ENCODE measurements at regions not wholly inside any gene's neighbourhood (a gene's known extent, or its start where the extent isn't known, plus 50 kb on each side); places are given as distances from the start of the nearest gene placed in this dataset.

DNA sequence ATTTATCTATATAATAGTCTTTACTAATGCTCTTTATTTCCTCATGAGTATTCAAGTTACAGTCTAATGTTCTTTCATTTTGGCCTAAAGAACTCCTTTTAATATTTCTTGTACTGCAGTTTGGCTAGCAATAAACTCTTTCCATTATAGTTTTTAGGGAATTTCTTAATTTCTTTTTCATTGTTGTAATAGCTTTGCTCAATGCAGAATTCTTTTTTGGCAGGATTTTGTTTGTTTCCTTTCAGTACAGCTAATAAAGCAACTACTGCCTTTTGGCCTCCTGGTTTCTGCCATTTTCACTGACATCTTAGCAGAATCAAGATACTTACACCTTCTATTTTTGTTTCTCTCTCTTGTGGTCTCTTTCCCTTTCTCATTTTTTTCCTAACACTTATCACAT lies 390.4 kb upstream of the RGPD4 start:
- no peaks in the 10 kb centered on the region for H3K79me2 ChIP-seq (ENCODE audit: control insufficient read depth, insufficient read depth, low read length, poor library complexity)
- H2BK5ac ChIP-seq (ENCODE audit: low read depth, low read length, poor library complexity): no peak overlapping the region
- no peak overlapping the region for H3K14ac ChIP-seq (ENCODE audit: low read length)
- no peak overlapping the region for H3K18ac ChIP-seq (ENCODE audit: low read length)
- no peak overlapping the region for H2AFZ ChIP-seq (ENCODE audit: insufficient read depth, low read length, poor library complexity)
- no peak overlapping the region for H3K23ac ChIP-seq (ENCODE audit: low read length)
- no peak overlapping the region for H4K12ac ChIP-seq (ENCODE audit: low read depth, low read length)
- H3K4me1 ChIP-seq (ENCODE audit: control insufficient read depth in 1 of 2, insufficient read depth in 2 of 2, low read length in 2 of 2): no peaks in the 10 kb centered on the region
- no peak overlapping the region for H4K8ac ChIP-seq (ENCODE audit: low read depth, low read length)
- H3K27me3 ChIP-seq (ENCODE audit: insufficient read depth, low read length): no peaks in the 10 kb centered on the region
- no peak overlapping the region for H3K9ac ChIP-seq (ENCODE audit: low read length)
- no peak overlapping the region for H3K4ac ChIP-seq (ENCODE audit: low read depth, low read length)
- no peak overlapping the region for H3K4me3 ChIP-seq (ENCODE audit: low read depth, low read length)
- H3K9me3 ChIP-seq (ENCODE audit: insufficient read depth, low read depth, low read length): no peaks in the 10 kb centered on the region
- no peak overlapping the region for H2AK5ac ChIP-seq (ENCODE audit: low read length)
- no peak overlapping the region for H2BK120ac ChIP-seq (ENCODE audit: insufficient read depth, low read length, poor library complexity)
- H3K27ac ChIP-seq (ENCODE audit: low read depth, low read length): no peak overlapping the region
- no peak overlapping the region for H2BK12ac ChIP-seq (ENCODE audit: low read length)
- DNase-seq: no peak
- no peak overlapping the region for H3K4me2 ChIP-seq (ENCODE audit: low read length)
- no peaks in the 10 kb centered on the region for H3K79me1 ChIP-seq (ENCODE audit: low read length)
- H3K36me3 ChIP-seq (ENCODE audit: control insufficient read depth in 1 of 2, insufficient read depth in 2 of 2, low read length in 2 of 2): no peaks in the 10 kb centered on the region
- no peak overlapping the region for H4K91ac ChIP-seq (ENCODE audit: low read depth, low read length)

- H3K4me3 ChIP-seq (ENCODE audit: low read depth, low read length): no peak overlapping the region
- H3K9ac ChIP-seq (ENCODE audit: low read length): no peak overlapping the region
- no peak overlapping the region for H4K12ac ChIP-seq (ENCODE audit: low read depth, low read length)
- H2AK5ac ChIP-seq (ENCODE audit: low read length): no peak overlapping the region
- no peak overlapping the region for H4K91ac ChIP-seq (ENCODE audit: low read depth, low read length)
- no peak overlapping the region for H2BK12ac ChIP-seq (ENCODE audit: low read length)
- no peaks in the 10 kb centered on the region for H3K4me1 ChIP-seq (ENCODE audit: control insufficient read depth in 1 of 2, insufficient read depth in 2 of 2, low read length in 2 of 2)
- no peak overlapping the region for H3K23ac ChIP-seq (ENCODE audit: low read length)
- no peaks in the 10 kb centered on the region for H3K27me3 ChIP-seq (ENCODE audit: insufficient read depth, low read length)
- no peak for DNase-seq
- H4K8ac ChIP-seq (ENCODE audit: low read depth, low read length): no peak overlapping the region
- no peak overlapping the region for H3K4ac ChIP-seq (ENCODE audit: low read depth, low read length)
- H3K18ac ChIP-seq (ENCODE audit: low read length): no peak overlapping the region
- no peak overlapping the region for H2AFZ ChIP-seq (ENCODE audit: insufficient read depth, low read length, poor library complexity)
- no peaks in the 10 kb centered on the region for H3K79me2 ChIP-seq (ENCODE audit: control insufficient read depth, insufficient read depth, low read length, poor library complexity)
- no peak overlapping the region for H3K27ac ChIP-seq (ENCODE audit: low read depth, low read length)
- no peaks in the 10 kb centered on the region for H3K36me3 ChIP-seq (ENCODE audit: control insufficient read depth in 1 of 2, insufficient read depth in 2 of 2, low read length in 2 of 2)
- no peak overlapping the region for H2BK120ac ChIP-seq (ENCODE audit: insufficient read depth, low read length, poor library complexity)
- no peak overlapping the region for H3K14ac ChIP-seq (ENCODE audit: low read length)
- no peaks in the 10 kb centered on the region for H3K9me3 ChIP-seq (ENCODE audit: insufficient read depth, low read depth, low read length)
- no peaks in the 10 kb centered on the region for H3K79me1 ChIP-seq (ENCODE audit: low read length)
- no peak overlapping the region for H3K4me2 ChIP-seq (ENCODE audit: low read length)
- no peak overlapping the region for H2BK5ac ChIP-seq (ENCODE audit: low read depth, low read length, poor library complexity)
Observed at GRCh38 chr2:107437265-107437664, 389.4 kb upstream of the RGPD4 start.

DNA sequence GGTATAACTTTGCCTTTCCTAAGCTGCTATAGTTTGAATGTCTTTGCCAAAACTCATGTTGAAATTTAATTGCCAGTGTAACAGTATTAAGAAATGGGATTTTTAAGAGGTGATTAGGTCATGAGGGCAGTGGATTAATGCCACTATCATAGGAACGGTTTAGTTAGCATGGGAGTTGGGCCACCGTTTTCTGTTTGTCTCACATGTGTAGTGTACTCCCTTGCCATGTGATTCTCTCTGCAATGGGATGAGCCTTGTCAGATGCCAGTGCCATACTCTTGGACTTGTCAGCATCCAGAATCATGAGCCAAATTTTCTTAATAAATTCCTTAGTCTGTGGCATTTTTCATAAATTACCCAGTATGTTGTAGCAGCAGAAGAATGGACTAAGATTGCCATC lies 388.9 kb upstream of the RGPD4 start:
- Histone ChIP-seq H3K9ac (ENCODE audit: low read length) (no peak overlapping the region), H3K36me3 (ENCODE audit: control insufficient read depth in 1 of 2, insufficient read depth in 2 of 2, low read length in 2 of 2) (no peaks in the 10 kb centered on the region), H3K4ac (ENCODE audit: low read depth, low read length) (no peak overlapping the region), H2BK12ac (ENCODE audit: low read length) (no peak overlapping the region), H3K4me2 (ENCODE audit: low read length) (no peak overlapping the region), H3K79me2 (ENCODE audit: control insufficient read depth, insufficient read depth, low read length, poor library complexity) (no peaks in the 10 kb centered on the region), H4K8ac (ENCODE audit: low read depth, low read length) (no peak overlapping the region), H3K4me3 (ENCODE audit: low read depth, low read length) (no peak overlapping the region), H3K23ac (ENCODE audit: low read length) (no peak overlapping the region), H4K91ac (ENCODE audit: low read depth, low read length) (no peak overlapping the region), H3K18ac (ENCODE audit: low read length) (no peak overlapping the region), H3K4me1 (ENCODE audit: control insufficient read depth in 1 of 2, insufficient read depth in 2 of 2, low read length in 2 of 2) (no peaks in the 10 kb centered on the region), H3K27me3 (ENCODE audit: insufficient read depth, low read length) (no peaks in the 10 kb centered on the region), H4K12ac (ENCODE audit: low read depth, low read length) (no peak overlapping the region), H2AK5ac (ENCODE audit: low read length) (no peak overlapping the region), H3K9me3 (ENCODE audit: insufficient read depth, low read depth, low read length) (no peaks in the 10 kb centered on the region), H3K27ac (ENCODE audit: low read depth, low read length) (no peak overlapping the region), H2BK120ac (ENCODE audit: insufficient read depth, low read length, poor library complexity) (no peak overlapping the region), H2BK5ac (ENCODE audit: low read depth, low read length, poor library complexity) (no peak overlapping the region), H3K14ac (ENCODE audit: low read length) (no peak overlapping the region), H3K79me1 (ENCODE audit: low read length) (no peaks in the 10 kb centered on the region), H2AFZ (ENCODE audit: insufficient read depth, low read length, poor library complexity) (no peak overlapping the region)
- DNase-seq: no peak
- no CpG with 5 or more reads among the region's 2 CpGs for WGBS (ENCODE audit: extremely low coverage, insufficient coverage, insufficient read length)

DNA sequence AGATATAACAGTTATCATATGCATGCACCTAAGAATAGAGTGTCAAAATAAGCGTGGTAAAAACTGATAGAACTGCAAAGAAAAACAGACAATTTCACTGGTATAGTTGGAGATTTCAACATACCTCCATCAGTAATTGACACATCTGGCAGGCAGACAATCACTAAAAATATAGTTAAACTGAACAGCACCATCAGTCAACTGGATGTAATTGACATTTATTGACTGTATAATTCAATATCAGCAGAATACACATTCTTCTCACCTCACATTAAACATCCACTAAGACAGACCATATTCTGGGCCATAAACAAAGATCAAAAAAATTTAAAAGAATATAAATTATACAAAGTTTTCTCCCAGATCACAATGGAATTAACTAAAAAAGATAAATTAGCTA lies 378.5 kb upstream of the RGPD4 start:
- no peak overlapping the region for H2BK5ac ChIP-seq (ENCODE audit: low read depth, low read length, poor library complexity)
- H3K79me1 ChIP-seq (ENCODE audit: low read length): no peaks in the 10 kb centered on the region
- H3K14ac ChIP-seq (ENCODE audit: low read length): no peak overlapping the region
- no peak overlapping the region for H3K9ac ChIP-seq (ENCODE audit: low read length)
- no peaks in the 10 kb centered on the region for H3K4me1 ChIP-seq (ENCODE audit: control insufficient read depth in 1 of 2, insufficient read depth in 2 of 2, low read length in 2 of 2)
- no peak overlapping the region for H3K18ac ChIP-seq (ENCODE audit: low read length)
- DNase-seq: no peak
- no peak overlapping the region for H3K4me3 ChIP-seq (ENCODE audit: low read depth, low read length)
- no peak overlapping the region for H4K91ac ChIP-seq (ENCODE audit: low read depth, low read length)
- H3K4me2 ChIP-seq (ENCODE audit: low read length): no peak overlapping the region
- no peak overlapping the region for H2AK5ac ChIP-seq (ENCODE audit: low read length)
- H3K79me2 ChIP-seq (ENCODE audit: control insufficient read depth, insufficient read depth, low read length, poor library complexity): no peaks in the 10 kb centered on the region
- no peak overlapping the region for H3K23ac ChIP-seq (ENCODE audit: low read length)
- no peak overlapping the region for H4K8ac ChIP-seq (ENCODE audit: low read depth, low read length)
- H2BK120ac ChIP-seq (ENCODE audit: insufficient read depth, low read length, poor library complexity): no peak overlapping the region
- H3K36me3 ChIP-seq (ENCODE audit: control insufficient read depth in 1 of 2, insufficient read depth in 2 of 2, low read length in 2 of 2): no peaks in the 10 kb centered on the region
- no peak overlapping the region for H3K4ac ChIP-seq (ENCODE audit: low read depth, low read length)
- H3K27ac ChIP-seq (ENCODE audit: low read depth, low read length): no peak overlapping the region
- H3K9me3 ChIP-seq (ENCODE audit: insufficient read depth, low read depth, low read length): no peaks in the 10 kb centered on the region
- H3K27me3 ChIP-seq (ENCODE audit: insufficient read depth, low read length): no peaks in the 10 kb centered on the region
- no peak overlapping the region for H2AFZ ChIP-seq (ENCODE audit: insufficient read depth, low read length, poor library complexity)
- H2BK12ac ChIP-seq (ENCODE audit: low read length): no peak overlapping the region
- WGBS (ENCODE audit: extremely low coverage, insufficient coverage, insufficient read length): no CpG with 5 or more reads among the region's 1 CpG
- H4K12ac ChIP-seq (ENCODE audit: low read depth, low read length): no peak overlapping the region

DNA sequence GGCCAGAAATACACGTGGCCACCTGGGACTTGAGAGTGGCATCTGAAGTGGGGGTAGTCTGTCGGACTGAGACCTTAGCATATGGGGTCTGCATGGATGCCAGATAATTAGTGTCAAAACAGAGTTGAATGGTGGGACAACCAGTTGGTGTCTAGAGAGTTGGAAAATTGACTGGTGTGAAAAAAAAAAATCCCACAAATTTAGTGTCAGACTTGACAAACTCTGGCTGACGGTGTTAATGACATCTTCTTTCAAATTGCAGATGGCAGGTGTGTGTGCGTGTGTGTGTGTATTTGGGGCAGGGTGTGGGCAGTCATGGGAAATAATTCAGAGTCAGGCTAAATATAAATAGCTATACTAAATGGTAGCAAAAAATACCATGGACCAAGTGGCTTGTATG lies 365.4 kb upstream of the RGPD4 start:
- Histone ChIP-seq H3K4me3 (ENCODE audit: low read depth, low read length) (no peak overlapping the region), H3K36me3 (ENCODE audit: control insufficient read depth in 1 of 2, insufficient read depth in 2 of 2, low read length in 2 of 2) (no peaks in the 10 kb centered on the region), H2BK12ac (ENCODE audit: low read length) (no peak overlapping the region), H2AK5ac (ENCODE audit: low read length) (no peak overlapping the region), H3K4ac (ENCODE audit: low read depth, low read length) (no peak overlapping the region), H3K4me1 (ENCODE audit: control insufficient read depth in 1 of 2, insufficient read depth in 2 of 2, low read length in 2 of 2) (no peaks in the 10 kb centered on the region), H3K4me2 (ENCODE audit: low read length) (no peak overlapping the region), H3K79me1 (ENCODE audit: low read length) (no peaks in the 10 kb centered on the region), H4K8ac (ENCODE audit: low read depth, low read length) (no peak overlapping the region), H2BK5ac (ENCODE audit: low read depth, low read length, poor library complexity) (no peak overlapping the region), H2AFZ (ENCODE audit: insufficient read depth, low read length, poor library complexity) (no peak overlapping the region), H4K12ac (ENCODE audit: low read depth, low read length) (no peak overlapping the region), H2BK120ac (ENCODE audit: insufficient read depth, low read length, poor library complexity) (no peak overlapping the region), H3K27ac (ENCODE audit: low read depth, low read length) (no peak overlapping the region), H4K91ac (ENCODE audit: low read depth, low read length) (no peak overlapping the region), H3K79me2 (ENCODE audit: control insufficient read depth, insufficient read depth, low read length, poor library complexity) (no peaks in the 10 kb centered on the region), H3K23ac (ENCODE audit: low read length) (no peak overlapping the region), H3K9me3 (ENCODE audit: insufficient read depth, low read depth, low read length) (no peaks in the 10 kb centered on the region), H3K27me3 (ENCODE audit: insufficient read depth, low read length) (no peaks in the 10 kb centered on the region), H3K14ac (ENCODE audit: low read length) (no peak overlapping the region), H3K18ac (ENCODE audit: low read length) (no peak overlapping the region), H3K9ac (ENCODE audit: low read length) (no peak overlapping the region)
- DNase-seq: no peak
- WGBS (ENCODE audit: extremely low coverage, insufficient coverage, insufficient read length): no CpG with 5 or more reads among the region's 4 CpGs

Measured in trophoblast cell (in vitro differentiated cells and primary cell).